G401 (cell line): ENCODE measurements at regions not wholly inside any gene's neighbourhood (a gene's known extent, or its start where the extent isn't known, plus 50 kb on each side); places are given as distances from the start of the nearest gene placed in this dataset.

Source experiments
- DNase-seq: peaks from one replicate; pipeline ENCODE4 v3.0.0-alpha.2; 2015; ENCODE audit warnings: low spot score
- in situ Hi-C: cut with HindIII; loops from 2 replicates; pipeline ENCODE4 v1.10.0; 2016; ENCODE audit warnings: low sequenced_read_pairs, mixed read lengths

DNA sequence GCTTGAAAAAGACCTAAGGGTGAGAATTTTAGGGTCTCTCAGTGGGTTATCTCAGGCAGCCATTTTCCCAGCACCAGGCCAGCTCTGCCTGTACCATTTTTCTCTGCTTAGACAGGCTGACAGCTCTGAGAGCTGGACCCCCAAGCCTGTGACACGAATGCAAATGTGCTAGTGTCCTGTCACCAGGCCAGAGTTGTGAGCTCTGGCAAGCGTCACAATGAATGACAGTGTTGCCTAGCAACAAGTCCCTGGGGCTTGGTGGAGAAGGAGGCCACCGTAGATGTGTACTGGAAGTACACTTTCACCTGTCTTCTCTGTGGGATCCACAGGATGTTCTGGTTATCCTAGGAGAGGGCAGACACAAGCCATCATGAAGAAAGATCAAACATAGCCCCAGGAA is 66.7 kb downstream of the RBMY1D start:
- in situ Hi-C loops: no loop called here
- no peak for DNase-seq
